GM19467 (cell line): ENCODE measurements at regions not wholly inside any gene's neighbourhood (a gene's known extent, or its start where the extent isn't known, plus 50 kb on each side); places are given as distances from the start of the nearest gene placed in this dataset.

ENCODE experiments used
- ATAC-seq: cut with Tn5 transposase; IDR thresholded peaks from one replicate; pipeline ENCODE4 v1.9.1; 2021; ENCODE audit warnings: mild to moderate bottlenecking, moderate library complexity; ENCODE audit not compliant: unreplicated experiment

- ATAC-seq = no peak
Observed at GRCh38 chr9:87236546-87236945, 261.1 kb upstream of the DAPK1 start.

GRCh38 chr9:87237336-87237735 is 260.3 kb upstream of the DAPK1 start:
- ATAC-seq = no peak

GRCh38 chr9:87238545-87238944 is 259.1 kb upstream of the DAPK1 start:
- no peak for ATAC-seq

- ATAC-seq = no peak
Observed at GRCh38 chr9:87239312-87239711, 258.4 kb upstream of the DAPK1 start.

- no peak for ATAC-seq
Observed at GRCh38 chr9:87243602-87244001, 254.1 kb upstream of the DAPK1 start.

- ATAC-seq = no peak
Observed at GRCh38 chr9:87245271-87245670, 252.4 kb upstream of the DAPK1 start.

- ATAC-seq = no peak
Observed at GRCh38 chr9:87247097-87247496, 250.6 kb upstream of the DAPK1 start.

- no peak for ATAC-seq
Observed at GRCh38 chr9:87249029-87249428, 248.6 kb upstream of the DAPK1 start.

GRCh38 chr9:87250205-87250604 is 247.5 kb upstream of the DAPK1 start:
- ATAC-seq = no peak

GRCh38 chr9:87255431-87256155 is 242.1 kb upstream of the DAPK1 start:
- no peak for ATAC-seq

- ATAC-seq = no peak
Observed at GRCh38 chr9:87256973-87257372, 240.7 kb upstream of the DAPK1 start.

- no peak for ATAC-seq
Observed at GRCh38 chr9:87259543-87260518, 237.8 kb upstream of the DAPK1 start.

- no peak for ATAC-seq
Observed at GRCh38 chr9:87263291-87263690, 234.4 kb upstream of the DAPK1 start.

GRCh38 chr9:87266697-87267096 is 231.0 kb upstream of the DAPK1 start:
- ATAC-seq = no peak

GRCh38 chr9:87267251-87268070 is 230.2 kb upstream of the DAPK1 start:
- ATAC-seq = no peak

GRCh38 chr9:87269296-87270176 is 228.1 kb upstream of the DAPK1 start:
- ATAC-seq = no peak

GRCh38 chr9:87270221-87270847 is 227.3 kb upstream of the DAPK1 start:
- no peak for ATAC-seq

- ATAC-seq = no peak
Observed at GRCh38 chr9:87270848-87271234, 226.8 kb upstream of the DAPK1 start.

- ATAC-seq = no peak
Observed at GRCh38 chr9:87271696-87272477, 225.8 kb upstream of the DAPK1 start.
